GM12891 (cell line): ENCODE measurements at regions not wholly inside any gene's neighbourhood (a gene's known extent, or its start where the extent isn't known, plus 50 kb on each side); places are given as distances from the start of the nearest gene placed in this dataset.

Source experiments
- DNase-seq: peaks from one replicate; pipeline ENCODE4 v3.0.0; 2011; ENCODE audit warnings: low spot score; ENCODE audit not compliant: insufficient read length
- FAIRE-seq: peaks from 2 replicates; lab custom pipeline; 2011; peaks lifted over from hg19 to GRCh38; lab: Jason Lieb, UNC
- PAX5 ChIP-seq: IDR thresholded peaks from 2 replicates; pipeline ENCODE4 v1.6.1; 2011; ENCODE audit warnings: low read length, moderate library complexity, mild to moderate bottlenecking; ENCODE audit not compliant: insufficient read depth, severe bottlenecking
- POLR2A ChIP-seq: IDR thresholded peaks from 2 replicates; pipeline ENCODE4 v1.6.1; 2011; ENCODE audit warnings: low read depth, low read length, control low read depth
- POLR2AphosphoS5 ChIP-seq: IDR thresholded peaks from 2 replicates; pipeline ENCODE4 v1.6.1; 2011; ENCODE audit warnings: low read depth, low read length, control low read depth
- POU2F2 ChIP-seq: IDR thresholded peaks from 2 replicates; pipeline ENCODE4 v1.6.1; 2011; ENCODE audit warnings: low read depth, mild to moderate bottlenecking, control low read depth, low read length, moderate library complexity
- SPI1 ChIP-seq: IDR thresholded peaks from 2 replicates; pipeline ENCODE4 v1.6.1; 2011; ENCODE audit warnings: low read depth, low read length, control low read depth
- TAF1 ChIP-seq: IDR thresholded peaks from 2 replicates; pipeline ENCODE4 v1.6.1; 2011; ENCODE audit warnings: low read depth, low read length, control low read depth

GRCh38 chr7:85770332-85770731 is 583.5 kb upstream of the SEMA3D start:
- DNase-seq (no peak), FAIRE-seq (no peak)
- TF ChIP-seq POLR2AphosphoS5 (no peak), SPI1 (no peak), POLR2A (no peak), POU2F2 (no peak), PAX5 (no peak), TAF1 (no peak)

GRCh38 chr7:85765698-85766298 is 578.9 kb upstream of the SEMA3D start:
- FAIRE-seq: no peak
- TF ChIP-seq TAF1 (no peak), POLR2A (no peak), POLR2AphosphoS5 (no peak), PAX5 (no peak), SPI1 (no peak), POU2F2 (no peak)
- no peak for DNase-seq

GRCh38 chr7:85764034-85764433 is 577.2 kb upstream of the SEMA3D start:
- DNase-seq (no peak), FAIRE-seq (no peak)
- TF ChIP-seq POLR2AphosphoS5 (no peak), PAX5 (no peak), POLR2A (no peak), TAF1 (no peak), SPI1 (no peak), POU2F2 (no peak)

- TF ChIP-seq POLR2A (no peak), SPI1 (no peak), POLR2AphosphoS5 (no peak), PAX5 (no peak), POU2F2 (no peak)
- FAIRE-seq (no peak), DNase-seq (no peak)
These were observed 570.5 kb upstream of the SEMA3D start for GRCh38 chr7:85757348-85757747.

- FAIRE-seq (peak; percentile 63), DNase-seq (no peak)
- TF ChIP-seq SPI1: no peak
These were observed 563.6 kb upstream of the SEMA3D start for GRCh38 chr7:85750454-85750949.

GRCh38 chr7:85749696-85750453 is 563.0 kb upstream of the SEMA3D start:
- FAIRE-seq (no peak), DNase-seq (no peak)
- TF ChIP-seq POU2F2 (no peak), TAF1 (no peak)

- DNase-seq (no peak), FAIRE-seq (no peak)
- TF ChIP-seq TAF1 (no peak), POLR2A (no peak), PAX5 (no peak), POLR2AphosphoS5 (no peak), SPI1 (no peak), POU2F2 (no peak)
These were observed 562.0 kb upstream of the SEMA3D start for GRCh38 chr7:85748861-85749260.

GRCh38 chr7:85737426-85737825 is 550.6 kb upstream of the SEMA3D start:
- FAIRE-seq (no peak), DNase-seq (no peak)
- no peak for TF ChIP-seq POLR2A
- no peak for TF ChIP-seq PAX5

- FAIRE-seq (no peak), DNase-seq (no peak)
- no peak for TF ChIP-seq POLR2A
- TF ChIP-seq PAX5: no peak
- no peak for TF ChIP-seq SPI1
- TF ChIP-seq POLR2AphosphoS5: no peak
- no peak for TF ChIP-seq POU2F2
- no peak for TF ChIP-seq TAF1
These were observed 549.2 kb upstream of the SEMA3D start for GRCh38 chr7:85736085-85736484.

GRCh38 chr7:85734823-85735222 is 548.0 kb upstream of the SEMA3D start:
- FAIRE-seq (no peak), DNase-seq (no peak)
- TF ChIP-seq SPI1 (no peak), POU2F2 (no peak), POLR2A (no peak), PAX5 (no peak), TAF1 (no peak), POLR2AphosphoS5 (no peak)
